GM12865 (cell line): ENCODE measurements at regions not wholly inside any gene's neighbourhood (a gene's known extent, or its start where the extent isn't known, plus 50 kb on each side); places are given as distances from the start of the nearest gene placed in this dataset.
"Not testable (repeated sequence)": the region's sequence is repeated elsewhere in the genome, so short reads cannot be mapped to it uniquely, and the experiment has no call there.

ENCODE experiments used
- DNase-seq: peaks from one replicate; pipeline ENCODE4 v3.0.0; 2010; ENCODE audit warnings: low read depth
- H3K4me3 ChIP-seq: 2 replicates; pipeline ENCODE4 v1.5.1; 2011; ENCODE audit warnings: mild to moderate bottlenecking, low read depth, low read length, control low read depth
- CTCF ChIP-seq: IDR thresholded peaks from 2 replicates; pipeline ENCODE4 v1.5.1; 2011; ENCODE audit warnings: low read length, control low read depth, low read depth, inconsistent platforms; ENCODE audit not compliant: insufficient read depth; ENCODE audit errors: missing control alignments

- DNase-seq = no peak
- H3K4me3 ChIP-seq = no peak overlapping the region
- TF ChIP-seq CTCF = no peak
Observed at GRCh38 chr21:35719080-35719479, 341.2 kb downstream of the SETD4 start.

- DNase-seq = no peak
- no peak overlapping the region for H3K4me3 ChIP-seq
- no peak for TF ChIP-seq CTCF
Observed at GRCh38 chr21:35716876-35717565, 343.3 kb downstream of the SETD4 start.

- DNase-seq = no peak
- TF ChIP-seq CTCF = no peak
- H3K4me3 ChIP-seq = no peak overlapping the region
Observed at GRCh38 chr21:35713914-35714313, 346.4 kb downstream of the SETD4 start.

GRCh38 chr21:35711661-35712060, 348.7 kb downstream of the SETD4 start:
- DNase-seq = peak; percentile 55
- no peak for TF ChIP-seq CTCF

GRCh38 chr21:35711213-35711612, 349.1 kb downstream of the SETD4 start:
- DNase-seq = no peak
- TF ChIP-seq CTCF = no peak
- no peak overlapping the region for H3K4me3 ChIP-seq

More at GRCh38 chr21:35711661-35712060, 348.7 kb downstream of the SETD4 start:
- H3K4me3 ChIP-seq = no peak overlapping the region

GRCh38 chr21:35709990-35710389, 350.3 kb downstream of the SETD4 start:
- DNase-seq, H3K4me3 ChIP-seq: not testable (repeated sequence)

- no peak overlapping the region for H3K4me3 ChIP-seq
- DNase-seq = no peak
Observed at GRCh38 chr21:35705888-35706287, 354.4 kb downstream of the SETD4 start.

More at GRCh38 chr21:35705888-35706287, 354.4 kb downstream of the SETD4 start:
- TF ChIP-seq CTCF = no peak
